Keratinocyte (primary cell): ENCODE measurements at regions not wholly inside any gene's neighbourhood (a gene's known extent, or its start where the extent isn't known, plus 50 kb on each side); places are given as distances from the start of the nearest gene placed in this dataset.

Source experiments
- CTCF ChIP-seq, 3 experiments: IDR thresholded peaks in 1 of 3; conservative IDR thresholded peaks in 1 of 3; optimal IDR thresholded peaks in 1 of 3; 2 replicates in 2 of 3; 3 replicates in 1 of 3; pipeline versions ENCODE3 to v1.5.1; 2011; ENCODE audit warnings: low read length in 3 of 3, mild to moderate bottlenecking in 3 of 3, moderate library complexity in 2 of 3, control low read depth in 1 of 3, inconsistent platforms in 1 of 3; ENCODE audit not compliant: insufficient read depth in 2 of 3; ENCODE audit errors: extremely low read depth in 1 of 3
- EZH2 ChIP-seq: IDR thresholded peaks from one replicate; pipeline ENCODE4 v1.6.1; 2012; ENCODE audit warnings: inconsistent platforms, mild to moderate bottlenecking, low read length, moderate library complexity

GRCh38 chr4:85187106-85187505 lies 220.6 kb upstream of the WDFY3 start:
- TF ChIP-seq CTCF (optimal IDR thresholded peaks at IDR 0.05 in 1 of 3, IDR thresholded peaks at IDR 0.05 in 1 of 3, conservative IDR thresholded peaks at IDR 0.05 in 1 of 3; ENCODE audit: extremely low read depth in 1 of 3, insufficient read depth in 2 of 3, low read length in 3 of 3) (no peak), EZH2 (no peak)
